GM21528 (cell line): ENCODE measurements at regions not wholly inside any gene's neighbourhood (a gene's known extent, or its start where the extent isn't known, plus 50 kb on each side); places are given as distances from the start of the nearest gene placed in this dataset.
"Not testable (repeated sequence)": the region's sequence is repeated elsewhere in the genome, so short reads cannot be mapped to it uniquely, and the experiment has no call there.

ENCODE experiments used
- ATAC-seq: cut with Tn5 transposase; IDR thresholded peaks from one replicate; pipeline ENCODE4 v1.9.1; 2021; ENCODE audit warnings: mild to moderate bottlenecking, moderate library complexity; ENCODE audit not compliant: unreplicated experiment, low FRiP score

DNA sequence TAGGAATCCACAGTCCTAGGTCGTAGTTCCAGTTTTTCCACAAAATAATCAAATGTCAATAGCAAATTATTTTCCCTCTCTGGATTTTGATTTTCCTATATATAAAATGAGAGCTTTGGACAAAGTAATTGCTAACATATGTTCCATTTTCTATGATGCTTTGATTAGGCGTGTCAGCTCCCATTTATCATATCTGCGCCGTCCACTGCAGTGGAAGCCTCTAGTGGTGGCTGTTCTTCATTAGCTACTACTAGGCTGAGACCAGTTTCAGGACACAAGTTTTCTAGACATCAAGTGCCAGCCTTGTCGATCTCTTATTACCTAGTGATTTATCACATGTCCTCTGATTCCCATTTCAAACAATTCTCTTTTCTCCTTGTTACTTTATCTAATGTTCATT is 271.5 kb downstream of the TUSC7 start:
- no peak for ATAC-seq

DNA sequence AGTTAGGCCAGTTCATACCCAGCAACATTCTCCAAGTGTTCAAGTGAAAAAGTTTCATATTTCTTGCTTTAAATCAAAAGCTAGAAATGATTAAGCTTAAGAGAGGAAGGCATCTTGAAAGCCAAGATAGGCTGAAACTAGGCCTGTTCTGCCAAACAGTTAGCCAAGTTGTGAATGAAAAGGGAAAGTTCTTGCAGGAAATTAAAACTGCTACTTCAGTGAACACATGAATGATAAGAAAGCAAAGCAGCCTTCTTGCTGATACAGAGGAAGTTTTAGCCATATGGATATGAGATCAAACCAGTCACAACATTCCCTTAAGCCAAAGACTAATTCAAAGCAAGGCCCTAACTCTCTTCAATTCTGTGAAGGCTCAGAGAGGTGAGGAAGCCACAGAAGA is 274.7 kb downstream of the TUSC7 start:
- ATAC-seq, result no peak

DNA sequence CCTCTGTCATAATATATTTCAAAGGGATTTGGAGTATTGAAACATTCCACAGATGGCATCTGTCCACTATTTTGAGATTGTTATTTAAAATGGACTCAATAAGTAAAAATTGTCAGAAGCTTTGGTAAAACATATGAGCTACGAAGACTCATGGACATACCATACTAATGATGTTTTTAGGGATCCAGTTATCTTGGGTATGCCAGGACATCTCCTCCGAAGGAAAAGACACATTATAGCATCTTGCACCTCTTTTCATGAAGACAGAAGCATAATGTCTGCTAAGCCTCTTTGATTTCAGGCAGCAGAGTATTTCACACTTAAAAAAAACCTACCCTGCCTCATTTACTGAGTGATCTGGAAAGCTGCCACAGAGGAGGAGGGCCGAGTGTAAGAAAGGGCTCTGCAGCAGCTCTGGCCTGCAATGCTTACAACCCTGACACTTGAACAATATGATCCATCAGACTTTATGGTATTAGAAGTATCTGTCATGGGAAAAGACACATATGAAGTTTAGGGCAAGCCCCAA is 284.8 kb downstream of the TUSC7 start:
- no peak for ATAC-seq

DNA sequence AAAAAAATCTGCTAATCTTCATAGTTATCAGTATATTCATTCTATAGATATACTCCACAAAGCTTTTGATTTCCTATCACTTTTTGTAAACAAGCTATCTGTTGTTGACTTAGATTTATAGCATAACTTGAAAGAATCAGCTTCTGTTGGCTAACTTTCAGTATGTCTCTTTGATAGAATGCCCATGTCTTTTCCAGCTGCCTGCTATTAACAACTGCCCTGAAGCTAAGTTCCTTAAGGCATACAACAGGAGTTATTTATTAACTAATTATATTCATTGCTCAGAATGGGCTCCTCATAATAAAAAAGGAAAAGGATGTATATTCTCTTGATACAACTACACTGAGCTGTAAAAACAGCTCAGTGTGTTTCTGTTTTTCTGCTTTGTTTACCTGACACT is 293.9 kb downstream of the TUSC7 start:
- ATAC-seq, result no peak

DNA sequence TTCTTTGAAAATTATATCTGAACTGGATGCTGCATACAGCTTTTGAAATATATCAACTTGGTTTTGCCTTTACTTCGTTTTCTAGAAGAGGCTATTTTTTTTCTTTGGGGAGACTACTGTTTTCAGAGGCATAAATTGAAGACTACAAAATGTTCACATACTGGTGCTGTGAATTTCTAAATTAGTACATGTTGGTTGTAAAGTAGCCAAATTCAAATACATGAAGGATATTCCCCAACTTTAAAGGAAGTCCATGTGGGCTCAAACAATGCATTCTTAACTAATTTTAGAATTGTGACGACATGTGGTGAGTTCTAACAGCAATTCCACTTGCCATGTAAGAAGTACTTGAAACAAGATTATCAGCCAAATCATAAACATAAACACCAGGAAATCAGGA is 295.7 kb downstream of the TUSC7 start:
- no peak for ATAC-seq

DNA sequence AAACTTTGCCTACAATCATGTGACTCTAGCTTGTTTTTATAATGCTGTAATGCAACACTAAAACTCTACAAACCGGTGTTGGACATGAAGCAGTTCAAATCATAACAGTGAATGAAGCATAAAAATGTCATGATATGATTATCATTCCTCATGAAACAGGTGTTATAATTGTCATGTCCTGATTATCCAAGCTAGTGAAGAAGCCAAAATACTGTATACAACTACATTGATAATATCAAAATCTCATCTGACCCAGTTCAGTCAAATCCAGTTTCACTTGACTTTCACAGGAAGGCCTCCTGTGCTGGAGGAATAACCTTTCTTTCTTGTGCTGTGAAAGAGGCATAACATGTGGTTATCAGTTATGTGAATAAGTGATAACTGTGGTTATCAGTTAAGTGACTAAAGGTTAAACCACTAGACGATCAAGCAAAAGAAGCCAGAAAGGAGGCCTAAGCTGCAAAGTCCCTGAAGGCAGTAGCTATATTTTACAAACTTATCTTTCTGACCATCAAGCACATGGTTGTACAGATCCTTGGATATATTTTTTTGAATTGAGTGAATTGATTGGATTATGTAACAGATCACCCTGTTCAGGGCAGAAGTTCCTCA is 296.4 kb downstream of the TUSC7 start:
- ATAC-seq, result no peak

DNA sequence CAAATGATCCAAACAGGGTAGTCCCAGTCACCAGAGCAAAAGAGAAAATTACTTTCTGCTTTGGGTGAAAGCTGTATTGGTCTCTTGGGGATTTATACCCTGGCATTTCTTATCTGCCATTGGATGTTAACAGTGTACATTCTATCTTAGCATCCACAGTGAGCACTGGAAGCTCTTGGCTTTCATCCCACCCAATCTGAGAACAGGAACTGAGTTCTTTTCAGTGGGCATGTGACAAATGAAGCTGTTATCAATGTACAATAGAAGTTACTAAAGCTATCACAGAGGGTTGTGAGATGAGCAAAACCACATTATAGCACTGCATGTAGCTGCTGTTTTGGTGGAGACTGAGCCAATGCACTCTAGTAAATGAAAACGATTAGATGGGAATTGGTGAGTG is 300.7 kb downstream of the TUSC7 start:
- ATAC-seq, result no peak

DNA sequence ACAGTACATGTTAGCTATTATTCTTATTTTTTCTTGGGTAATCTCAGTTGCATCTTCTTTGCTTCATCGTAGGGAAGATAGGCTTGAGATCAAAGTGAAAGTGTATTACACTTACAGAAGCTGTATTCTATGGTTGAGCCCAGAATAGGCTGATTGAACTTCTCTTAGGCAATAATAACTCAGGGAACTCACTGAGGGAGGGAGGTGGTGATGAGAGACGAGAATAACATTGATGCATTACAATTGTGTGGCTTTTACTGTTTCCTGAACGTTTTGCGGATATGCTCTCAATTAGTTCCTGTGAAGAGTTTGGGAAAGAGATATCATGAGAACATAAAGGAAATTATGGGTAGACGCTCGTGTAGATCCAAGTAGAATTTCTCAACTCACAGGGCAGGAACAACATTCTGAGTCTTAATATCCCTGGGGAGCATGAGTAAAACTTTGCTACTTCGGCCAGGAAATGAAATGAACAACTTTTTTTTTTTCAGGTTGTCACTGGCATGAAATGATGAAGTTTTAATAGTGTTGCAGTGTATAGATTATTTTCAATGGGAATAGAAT is 302.2 kb downstream of the TUSC7 start:
- no peak for ATAC-seq

DNA sequence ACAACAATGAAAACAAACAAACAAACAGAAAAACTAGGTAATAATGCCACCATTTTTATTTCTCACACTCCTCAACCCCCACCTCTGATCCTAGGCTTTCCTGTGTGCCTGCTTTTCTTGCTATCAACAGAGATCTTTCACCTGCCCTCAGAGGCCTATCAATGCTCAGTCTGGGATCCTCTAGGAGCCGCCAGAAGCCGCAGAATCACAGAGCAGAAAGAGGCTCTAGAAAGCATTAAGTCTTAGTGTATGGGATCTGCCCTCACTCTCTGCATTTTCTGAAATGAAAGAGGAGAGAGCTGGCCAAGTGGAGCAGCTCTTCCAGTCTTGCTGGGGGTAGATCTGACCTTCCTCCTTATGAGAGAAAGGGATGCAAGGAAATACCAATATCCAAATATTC is 306.8 kb downstream of the TUSC7 start:
- ATAC-seq, result no peak

DNA sequence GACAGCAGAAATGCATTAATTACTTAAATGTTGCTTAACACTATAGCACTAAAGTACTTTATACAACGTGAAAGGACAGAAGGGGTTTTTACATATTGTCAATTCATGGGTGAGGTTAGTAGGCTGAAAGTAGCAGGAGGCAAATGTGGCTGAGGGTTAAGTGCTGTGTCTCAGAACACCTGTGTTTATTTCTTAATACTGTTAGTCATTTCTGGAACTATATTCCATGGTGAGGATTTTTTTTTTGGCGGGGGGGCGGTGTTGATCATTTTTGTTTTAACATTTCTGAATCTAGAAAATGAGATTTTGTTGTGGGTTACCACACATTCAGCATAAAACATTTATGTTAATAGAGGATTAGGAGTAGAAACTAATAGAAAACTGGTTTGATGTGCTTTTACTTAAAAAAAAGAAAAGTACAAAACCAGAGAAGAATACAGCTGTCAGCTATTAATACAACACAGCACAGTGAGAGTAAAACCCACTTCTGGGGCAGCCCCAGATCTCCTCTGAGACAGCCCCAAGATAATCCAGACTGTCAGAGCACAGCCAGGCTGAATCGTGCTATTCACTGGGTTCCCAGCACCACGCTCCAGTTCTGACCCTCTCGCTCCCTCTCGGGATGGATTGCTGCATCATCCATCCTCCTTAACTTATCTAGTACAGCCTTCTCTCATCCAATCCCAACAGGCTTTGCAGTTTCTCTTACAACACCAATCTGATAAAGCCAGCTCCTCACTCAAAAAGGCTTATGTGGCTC is 307.7 kb downstream of the TUSC7 start:
- ATAC-seq, result peak; percentile 83

DNA sequence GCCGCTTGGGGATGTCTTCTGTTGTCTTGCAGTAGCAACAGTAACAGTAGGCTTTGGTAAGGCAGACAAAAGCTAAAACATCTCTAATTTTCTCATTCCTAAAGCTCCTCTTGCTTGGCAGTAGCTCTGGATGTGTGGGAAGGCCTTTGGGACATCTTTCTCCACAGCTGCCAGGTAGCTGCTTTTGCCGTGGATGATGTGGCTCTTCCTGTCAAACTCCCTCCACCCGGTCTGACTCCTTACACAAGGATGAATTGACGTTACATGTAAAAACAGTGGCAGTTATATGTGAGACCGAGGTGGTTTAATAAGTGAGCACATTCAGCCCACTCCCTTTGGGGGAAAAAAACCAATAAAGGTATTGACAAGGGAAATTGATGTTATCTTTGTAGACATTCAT is 309.1 kb downstream of the TUSC7 start:
- no peak for ATAC-seq

DNA sequence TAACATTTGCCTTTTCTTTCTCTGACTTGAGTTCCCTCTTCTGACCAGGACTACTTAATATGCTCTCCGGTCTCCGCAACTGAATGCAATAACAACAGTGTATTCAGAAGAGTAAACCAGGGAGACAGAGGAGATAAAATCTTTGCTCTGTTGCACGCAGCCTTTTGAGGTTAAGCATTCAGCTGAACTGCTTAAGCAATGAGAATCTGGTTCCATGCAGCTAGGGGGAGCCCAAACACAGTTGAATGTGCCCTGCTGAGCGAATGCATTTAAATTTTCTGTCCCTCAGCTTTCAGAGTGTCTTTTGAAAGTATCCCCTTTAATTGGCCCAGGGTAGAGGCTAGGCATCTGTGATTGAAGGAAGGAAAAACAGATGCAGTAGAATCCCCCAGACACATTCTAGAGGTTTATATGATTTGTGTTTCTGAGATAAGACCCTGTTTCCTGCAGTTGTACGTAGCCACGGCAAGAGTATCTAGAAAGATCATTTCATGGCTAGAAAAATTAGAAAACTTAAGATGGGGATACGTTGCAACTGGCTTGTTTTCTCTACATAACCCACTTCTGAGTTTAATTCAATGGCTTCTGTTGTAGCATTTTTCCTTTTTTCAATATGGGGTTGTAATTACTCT is 309.6 kb downstream of the TUSC7 start:
- ATAC-seq, result peak; percentile 59

DNA sequence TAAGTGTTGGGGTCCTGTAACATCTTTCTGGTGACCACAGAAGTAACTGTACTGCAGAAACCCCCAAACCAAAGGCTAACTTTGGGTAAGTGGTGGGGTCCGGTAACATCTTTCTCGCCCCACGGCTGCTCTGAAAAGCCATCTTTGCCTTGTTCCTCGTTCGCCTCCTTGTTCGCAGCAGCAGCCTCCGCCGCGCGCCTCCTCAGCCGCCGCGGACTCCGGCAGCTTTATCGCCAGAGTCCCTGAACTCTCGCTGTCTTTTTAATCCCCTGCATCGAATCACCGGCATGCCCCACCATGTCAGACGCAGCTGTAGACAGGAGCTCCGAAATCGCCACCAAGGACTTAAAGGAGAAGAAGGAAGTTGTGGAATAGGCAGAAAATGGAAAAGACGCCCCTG is 316.8 kb downstream of the TUSC7 start:
- ATAC-seq, result no peak

DNA sequence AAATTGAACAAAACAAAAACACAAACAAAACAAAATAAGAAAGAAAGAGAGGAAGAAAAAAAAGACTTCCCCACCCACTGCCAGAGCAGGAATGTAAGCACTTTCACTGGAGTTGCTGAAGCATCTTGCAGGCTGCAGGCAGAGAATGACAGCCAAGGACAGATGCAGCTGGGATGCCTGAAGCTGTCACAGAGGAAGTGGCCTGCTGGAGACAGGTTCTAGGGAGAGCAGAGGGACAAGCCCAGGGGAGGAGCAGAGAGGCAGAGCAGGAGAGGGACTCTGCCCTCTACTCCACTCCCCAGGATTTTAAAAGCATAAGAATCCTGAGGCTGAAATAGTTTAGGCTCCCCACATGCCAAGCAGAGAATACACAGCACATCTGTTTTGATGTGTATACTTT is 326.2 kb downstream of the TUSC7 start:
- no peak for ATAC-seq

DNA sequence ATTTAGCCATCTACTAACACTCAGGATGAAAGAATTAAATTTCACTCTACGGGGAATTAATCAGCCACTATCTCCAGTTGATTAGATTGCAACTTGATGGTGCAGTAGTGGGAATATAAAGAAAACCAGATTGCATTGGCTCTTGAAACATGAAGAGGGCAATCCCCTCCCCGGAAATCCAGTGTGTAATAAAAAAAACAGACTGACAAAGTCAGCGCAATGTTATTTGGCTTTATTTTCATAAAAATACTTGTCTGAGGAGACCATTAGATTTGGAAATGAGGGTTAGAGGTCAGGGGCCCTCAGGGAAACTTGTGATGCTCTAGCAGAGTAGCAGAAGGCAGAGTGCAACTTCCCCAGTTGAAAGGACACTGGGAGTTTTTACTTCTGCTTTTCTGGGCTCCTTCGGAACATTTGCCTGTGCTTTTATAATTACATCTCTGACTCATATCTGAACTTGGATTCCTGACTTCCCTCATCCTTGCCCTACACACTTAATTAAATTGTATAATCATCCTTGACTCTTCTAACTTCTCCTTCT is 326.8 kb downstream of the TUSC7 start:
- no peak for ATAC-seq

DNA sequence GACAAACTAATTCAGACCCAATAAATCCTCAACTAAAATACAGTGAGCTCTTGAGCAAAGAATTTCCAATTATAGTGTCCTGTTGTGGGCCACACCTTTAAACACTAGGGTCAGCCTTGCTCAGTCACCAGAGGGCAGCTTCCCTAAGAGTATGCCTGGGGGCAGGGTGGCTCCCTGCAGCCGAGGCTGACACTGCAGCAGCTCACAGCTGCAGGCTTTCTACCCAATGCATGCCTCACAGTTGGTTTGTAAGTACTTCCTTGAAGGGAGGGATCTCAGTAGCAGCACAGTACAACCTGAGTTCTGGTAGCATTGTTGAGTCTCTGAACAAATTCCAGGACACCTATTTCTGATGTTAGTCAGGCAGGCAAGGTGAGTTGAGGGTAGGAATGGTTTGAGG is 335.6 kb downstream of the TUSC7 start:
- no peak for ATAC-seq

DNA sequence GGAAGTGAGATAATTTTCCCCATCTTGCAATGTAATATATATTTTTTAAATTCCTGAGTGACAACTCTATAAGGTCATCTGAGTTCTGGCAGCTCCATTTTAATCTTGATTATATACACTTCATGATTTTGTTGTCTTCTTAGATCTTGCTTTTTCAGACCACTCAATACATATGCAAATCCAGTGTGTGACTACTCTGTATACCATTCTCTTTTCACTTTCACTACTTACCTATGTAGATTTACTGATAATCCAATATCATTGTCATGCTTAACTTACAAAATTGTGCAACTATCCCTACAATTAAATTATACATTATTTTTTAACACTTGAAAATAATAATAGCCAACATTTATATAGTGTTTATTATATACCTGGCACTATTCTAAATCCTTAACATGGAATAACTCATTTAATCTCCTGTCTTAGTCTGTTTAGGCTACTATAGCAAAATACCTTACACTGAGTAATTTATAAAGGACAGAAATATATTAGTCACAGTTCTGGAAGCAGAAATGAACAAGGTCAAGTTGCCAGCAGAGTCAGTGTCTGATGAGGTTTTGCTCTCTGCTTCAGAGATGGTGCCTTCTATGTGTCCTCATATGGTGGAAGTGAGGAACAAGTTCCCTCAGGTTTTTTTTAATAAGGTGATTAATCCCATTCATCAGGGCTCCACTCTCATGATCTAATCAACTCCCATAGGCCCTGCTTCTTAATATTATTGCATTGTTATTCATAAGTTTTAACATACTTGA is 338.5 kb downstream of the TUSC7 start:
- no peak for ATAC-seq

DNA sequence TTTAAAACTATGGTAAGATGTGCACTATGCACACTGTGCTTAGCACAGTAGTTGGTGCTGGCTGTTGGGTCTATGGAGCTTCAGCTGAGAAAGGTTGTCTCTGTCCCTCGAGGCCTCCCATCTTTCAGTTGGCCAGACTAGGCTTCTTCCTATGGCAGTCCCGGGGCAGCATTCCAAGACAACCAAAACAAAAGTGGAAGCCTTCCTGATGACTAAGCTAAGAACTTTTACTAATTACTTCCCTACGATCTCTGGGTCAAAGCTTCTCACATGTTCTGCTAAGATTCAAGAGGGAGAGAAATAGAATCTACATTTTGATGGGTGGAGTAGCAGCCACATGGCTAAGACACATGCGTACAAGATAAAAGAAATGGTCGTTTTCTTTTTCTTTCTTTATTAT is 342.8 kb downstream of the TUSC7 start:
- no peak for ATAC-seq

DNA sequence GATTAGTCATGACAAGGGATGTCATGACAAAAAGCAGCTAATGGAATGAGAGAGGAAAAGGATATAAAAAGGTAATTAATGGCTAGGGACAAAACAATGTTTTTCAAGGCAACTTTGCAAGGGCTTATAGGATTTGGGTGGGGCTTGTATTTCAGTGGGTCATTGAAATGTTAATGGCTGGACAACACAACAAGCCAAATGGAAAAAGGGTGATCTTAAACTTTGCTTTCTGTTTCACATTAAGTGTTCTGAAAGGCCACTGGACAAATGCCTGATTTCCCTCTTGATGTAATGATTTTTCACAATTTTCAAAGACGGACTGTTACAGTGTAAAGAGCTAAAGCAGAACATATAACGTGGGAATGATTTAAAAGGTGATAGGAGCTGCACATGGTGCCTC is 345.0 kb downstream of the TUSC7 start:
- no peak for ATAC-seq

DNA sequence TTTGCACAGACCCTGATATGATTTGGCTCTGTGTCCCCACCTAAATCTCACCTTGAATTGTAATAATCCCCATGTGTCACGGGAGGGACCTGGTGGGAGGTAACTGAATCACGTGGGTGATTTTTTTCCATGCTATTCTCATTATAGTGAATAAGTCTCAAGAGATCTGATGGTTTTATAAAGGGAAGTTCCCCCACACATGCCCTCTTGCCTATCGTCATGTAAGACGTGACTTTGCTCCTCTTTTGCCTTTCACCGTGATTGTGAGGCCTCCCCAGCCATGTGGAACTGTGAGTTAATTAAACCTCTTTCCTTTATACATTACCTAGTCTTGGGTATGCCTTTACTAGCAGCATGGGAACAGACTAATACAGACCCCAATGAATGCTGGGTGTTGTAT is 347.4 kb downstream of the TUSC7 start:
- not testable (repeated sequence) for ATAC-seq
